ENCODE measurements at regions not wholly inside any gene's neighbourhood (a gene's known extent, or its start where the extent isn't known, plus 50 kb on each side); places are given as distances from the start of the nearest gene placed in this dataset.

DNA sequence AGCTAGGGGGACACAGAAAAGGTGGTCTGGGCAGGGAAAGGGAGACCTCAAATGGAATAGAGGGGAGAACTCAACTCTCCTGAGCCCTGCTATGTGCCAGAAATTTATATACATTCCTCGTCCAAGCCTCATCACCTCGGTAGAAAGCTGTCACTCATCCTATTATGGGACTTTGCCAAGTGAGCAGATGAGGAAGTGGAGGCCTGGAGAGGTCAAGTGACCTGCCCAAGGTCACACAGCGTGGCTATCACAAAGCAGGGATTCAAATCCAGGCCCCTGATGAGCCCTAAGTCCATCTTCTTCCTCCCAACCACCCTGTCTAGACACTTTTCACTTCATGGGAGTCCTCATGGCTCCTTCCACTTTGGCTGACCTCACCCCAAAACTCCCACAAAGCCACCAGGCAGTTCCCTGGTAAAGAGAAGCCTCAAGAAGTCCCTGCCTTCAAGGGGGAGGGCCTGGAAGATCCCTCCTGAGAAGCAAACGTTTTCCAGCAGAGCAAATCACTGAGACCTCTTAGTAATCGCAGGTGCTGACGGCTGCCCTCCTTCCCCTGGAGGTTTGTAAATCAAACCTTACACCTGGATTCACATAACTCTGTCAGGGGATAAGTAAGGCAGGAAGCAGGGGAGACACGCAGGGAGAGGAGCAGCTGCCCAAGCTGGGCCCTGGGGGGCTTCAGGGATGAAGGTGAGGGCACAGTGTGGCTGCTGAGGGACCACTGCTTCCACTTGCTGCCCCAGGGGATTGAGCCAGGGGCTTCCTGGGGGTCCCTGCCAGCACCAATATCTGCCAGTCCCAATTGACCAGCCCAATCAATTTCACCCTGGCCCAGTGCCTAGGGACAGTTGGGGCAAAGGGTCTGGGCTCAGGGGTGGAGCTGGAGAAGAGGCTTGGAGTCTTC, 351.2 kb downstream of the MATN1 start:
- TF ChIP-seq POLR2AphosphoS5 (IDR thresholded peaks at IDR 0.05) (no peak), MXI1 (conservative IDR thresholded peaks at IDR 0.05; ENCODE audit: poor library complexity, severe bottlenecking) (no peak), RAD21 (conservative IDR thresholded peaks at IDR 0.05) (no peak)
- TF ChIP-seq, protein P1, sequence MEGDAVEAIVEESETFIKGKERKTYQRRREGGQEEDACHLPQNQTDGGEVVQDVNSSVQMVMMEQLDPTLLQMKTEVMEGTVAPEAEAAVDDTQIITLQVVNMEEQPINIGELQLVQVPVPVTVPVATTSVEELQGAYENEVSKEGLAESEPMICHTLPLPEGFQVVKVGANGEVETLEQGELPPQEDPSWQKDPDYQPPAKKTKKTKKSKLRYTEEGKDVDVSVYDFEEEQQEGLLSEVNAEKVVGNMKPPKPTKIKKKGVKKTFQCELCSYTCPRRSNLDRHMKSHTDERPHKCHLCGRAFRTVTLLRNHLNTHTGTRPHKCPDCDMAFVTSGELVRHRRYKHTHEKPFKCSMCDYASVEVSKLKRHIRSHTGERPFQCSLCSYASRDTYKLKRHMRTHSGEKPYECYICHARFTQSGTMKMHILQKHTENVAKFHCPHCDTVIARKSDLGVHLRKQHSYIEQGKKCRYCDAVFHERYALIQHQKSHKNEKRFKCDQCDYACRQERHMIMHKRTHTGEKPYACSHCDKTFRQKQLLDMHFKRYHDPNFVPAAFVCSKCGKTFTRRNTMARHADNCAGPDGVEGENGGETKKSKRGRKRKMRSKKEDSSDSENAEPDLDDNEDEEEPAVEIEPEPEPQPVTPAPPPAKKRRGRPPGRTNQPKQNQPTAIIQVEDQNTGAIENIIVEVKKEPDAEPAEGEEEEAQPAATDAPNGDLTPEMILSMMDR (IDR thresholded peaks at IDR 0.05; ENCODE audit: poor library complexity, severe bottlenecking) = no peak

Data from neural cell (in vitro differentiated cells).